Thyroid gland (tissue), 4 donors: ENCODE measurements at regions not wholly inside any gene's neighbourhood (a gene's known extent, or its start where the extent isn't known, plus 50 kb on each side); places are given as distances from the start of the nearest gene placed in this dataset.

Experiments used
- DNase-seq, 2 donors: peaks; one replicate each; pipeline ENCODE4 v3.0.0-alpha.2; 2019
- H3K27ac ChIP-seq, 3 donors: fragments of 200-600 bp; sonication (generic); 1 replicate in 2 of 3; 2 replicates in 1 of 3; pipeline ENCODE4 v1.5.1; 2016 to 2019; ENCODE audit warnings: mild to moderate bottlenecking in 1 of 3, moderate library complexity in 1 of 3
- H3K27me3 ChIP-seq: fragments of 200-600 bp; sonication (generic); one replicate; pipeline ENCODE4 v1.5.1; 2019
- H3K36me3 ChIP-seq, 2 donors: fragments of 200-600 bp; sonication (generic); one replicate each; pipeline ENCODE4 v1.5.1; 2016 to 2019
- H3K4me1 ChIP-seq, 2 donors: fragments of 200-600 bp; sonication (generic); one replicate each; pipeline ENCODE4 v1.5.1; 2017 to 2019
- H3K4me3 ChIP-seq, 3 donors: fragments of 200-600 bp; sonication (generic); replicated peaks in 1 of 3; 1 replicate in 2 of 3; 2 replicates in 1 of 3; pipeline ENCODE4 v1.5.1; 2016; ENCODE audit warnings: mild to moderate bottlenecking in 1 of 3
- H3K9me3 ChIP-seq: fragments of 200-600 bp; sonication (generic); one replicate; pipeline ENCODE4 v1.5.1; 2017
- POLR2A ChIP-seq, 2 donors: fragments of 450-650 bp; IDR thresholded peaks; one replicate each; pipeline ENCODE4 v1.6.1; 2017; ENCODE audit warnings: antibody characterized with exemption in 2 of 2, mild to moderate bottlenecking in 2 of 2, moderate library complexity in 1 of 2
- WGBS, 2 donors: methylation state at CpG; one replicate each; pipeline ENCODE4 v1.1.5; 2017; 5-methylcytosine and 5-hydroxymethylcytosine counted together
- intact Hi-C: fragments of 100-400 bp; cut with DNase I; formaldehyde crosslinking; loops from one replicate; pipeline ENCODE4 v1.15.1; 2023
- TF ChIP-seq, protein P1 (sequence below), 6 experiments: fragments of 200-600 bp in 3 of 6; fragments of 450-650 bp in 3 of 6; sonication (generic) in 3 of 6; IDR thresholded peaks; one replicate each; pipeline ENCODE4 v1.5.1; 2016 to 2019; ENCODE audit warnings: antibody characterized with exemption in 6 of 6, mild to moderate bottlenecking in 2 of 6, inconsistent platforms in 1 of 6, moderate library complexity in 1 of 6

DNA sequence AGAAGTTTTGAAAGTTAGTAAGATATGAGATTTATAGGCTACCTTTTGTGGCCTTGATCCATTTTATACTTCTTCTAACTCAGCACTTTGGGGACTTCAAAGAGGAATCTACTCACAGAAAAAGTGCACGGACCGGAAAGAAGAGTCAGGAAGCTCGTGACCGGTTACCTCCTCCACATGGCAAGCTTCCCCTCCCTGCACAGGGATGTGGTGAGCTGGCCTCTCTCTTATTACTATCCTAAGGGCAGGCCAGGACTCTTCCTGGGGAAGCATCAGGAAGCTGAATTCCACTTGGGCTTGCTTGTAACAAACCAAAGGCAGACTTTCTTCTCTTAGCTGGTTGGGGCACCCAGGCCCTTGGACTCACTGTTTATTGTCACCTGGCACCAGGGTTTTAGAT lies 170.8 kb upstream of the GLI3 start:
- no peak for TF ChIP-seq POLR2A (IDR thresholded peaks at IDR 0.05)
- TF ChIP-seq, protein P1, sequence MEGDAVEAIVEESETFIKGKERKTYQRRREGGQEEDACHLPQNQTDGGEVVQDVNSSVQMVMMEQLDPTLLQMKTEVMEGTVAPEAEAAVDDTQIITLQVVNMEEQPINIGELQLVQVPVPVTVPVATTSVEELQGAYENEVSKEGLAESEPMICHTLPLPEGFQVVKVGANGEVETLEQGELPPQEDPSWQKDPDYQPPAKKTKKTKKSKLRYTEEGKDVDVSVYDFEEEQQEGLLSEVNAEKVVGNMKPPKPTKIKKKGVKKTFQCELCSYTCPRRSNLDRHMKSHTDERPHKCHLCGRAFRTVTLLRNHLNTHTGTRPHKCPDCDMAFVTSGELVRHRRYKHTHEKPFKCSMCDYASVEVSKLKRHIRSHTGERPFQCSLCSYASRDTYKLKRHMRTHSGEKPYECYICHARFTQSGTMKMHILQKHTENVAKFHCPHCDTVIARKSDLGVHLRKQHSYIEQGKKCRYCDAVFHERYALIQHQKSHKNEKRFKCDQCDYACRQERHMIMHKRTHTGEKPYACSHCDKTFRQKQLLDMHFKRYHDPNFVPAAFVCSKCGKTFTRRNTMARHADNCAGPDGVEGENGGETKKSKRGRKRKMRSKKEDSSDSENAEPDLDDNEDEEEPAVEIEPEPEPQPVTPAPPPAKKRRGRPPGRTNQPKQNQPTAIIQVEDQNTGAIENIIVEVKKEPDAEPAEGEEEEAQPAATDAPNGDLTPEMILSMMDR (IDR thresholded peaks at IDR 0.05), result no peak
- intact Hi-C loops, result no loop called here
- WGBS, 2 donors, result 57 to 65% methylated on average over 4 of the region's 4 CpGs
- H3K36me3 ChIP-seq, result no peaks in the 10 kb centered on the region
- H3K27ac ChIP-seq, result no peak overlapping the region
- no peak overlapping the region for H3K4me3 ChIP-seq
- H3K9me3 ChIP-seq, result no peaks in the 10 kb centered on the region
- H3K4me1 ChIP-seq, result no peaks in the 10 kb centered on the region
- H3K27me3 ChIP-seq, result no peaks in the 10 kb centered on the region
- peak in 1 of 2 donors; percentile 6 for DNase-seq

DNA sequence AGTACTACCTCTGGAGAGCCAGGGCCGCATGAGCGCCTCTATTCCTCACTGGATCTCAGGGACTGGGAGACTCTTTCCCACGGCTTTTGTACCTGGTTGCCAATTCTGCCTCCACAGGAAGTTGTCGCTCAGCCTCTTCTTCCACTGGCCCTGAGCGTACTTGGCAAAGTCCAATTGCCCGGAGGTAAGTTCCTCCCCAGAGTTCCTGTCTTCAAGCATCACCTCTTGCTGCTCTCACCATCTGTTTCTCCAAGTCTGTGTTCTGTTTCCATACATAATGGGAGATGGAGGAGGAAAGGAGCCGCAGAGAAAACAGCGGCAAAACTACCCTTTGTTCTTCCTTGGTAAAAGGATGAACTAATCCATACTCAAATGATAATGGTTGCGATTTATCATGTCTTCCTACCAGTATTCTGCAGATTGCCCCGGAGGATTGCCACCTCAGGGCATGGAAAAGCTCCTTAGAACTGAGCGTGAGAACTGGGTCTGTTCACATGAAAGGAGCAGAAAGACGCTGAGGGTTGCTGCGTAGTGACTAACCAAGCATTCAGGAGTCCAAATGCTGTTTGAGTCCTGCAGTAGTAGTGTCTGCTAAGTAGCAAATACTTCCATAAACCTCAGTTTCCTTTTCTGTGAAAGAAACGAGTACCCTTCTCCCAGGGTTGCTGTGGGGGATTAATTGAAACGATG lies 170.2 kb upstream of the GLI3 start:
- DNase-seq, result no peak
- TF ChIP-seq, protein P1 (IDR thresholded peaks at IDR 0.05), result no peak
- no peak for TF ChIP-seq POLR2A (IDR thresholded peaks at IDR 0.05)
- Histone ChIP-seq H3K27ac (no peak overlapping the region), H3K27me3 (no peaks in the 10 kb centered on the region), H3K4me1 (no peaks in the 10 kb centered on the region), H3K4me3 (no peak overlapping the region), H3K9me3 (no peaks in the 10 kb centered on the region), H3K36me3 (no peaks in the 10 kb centered on the region)
- WGBS, 2 donors, result 90% methylated on average over 15 of the region's 15 CpGs
- intact Hi-C loops, result no loop called here

DNA sequence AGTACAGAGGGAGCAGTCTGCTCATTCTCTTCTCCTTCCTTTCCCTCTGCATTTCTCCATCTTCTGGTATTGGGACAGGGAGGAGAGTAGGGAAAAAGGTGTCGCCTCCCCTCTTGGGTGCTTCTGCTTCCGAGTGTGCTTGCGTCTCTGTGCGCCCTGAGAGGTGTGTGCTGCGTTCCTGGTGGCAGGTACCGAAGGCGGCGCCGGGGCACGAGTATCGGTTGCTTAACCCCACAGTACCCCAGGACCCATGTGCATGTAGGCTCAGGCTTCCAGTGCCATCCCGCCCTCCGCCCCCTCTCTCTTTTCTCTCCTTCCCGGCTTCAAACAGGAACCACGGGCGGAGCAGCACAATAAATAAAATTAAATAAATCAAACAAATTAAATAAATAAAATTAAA lies 169.3 kb upstream of the GLI3 start:
- no peak for DNase-seq
- Histone ChIP-seq H3K27me3 (no peaks in the 10 kb centered on the region), H3K27ac (no peak overlapping the region), H3K4me1 (no peaks in the 10 kb centered on the region), H3K36me3 (no peaks in the 10 kb centered on the region), H3K9me3 (no peaks in the 10 kb centered on the region), H3K4me3 (no peak overlapping the region)
- WGBS, 2 donors, result 94 to 97% methylated on average over 16 of the region's 16 CpGs
- intact Hi-C loops, result no loop called here
- TF ChIP-seq, protein P1 (IDR thresholded peaks at IDR 0.05), result no peak
- TF ChIP-seq POLR2A (IDR thresholded peaks at IDR 0.05), result no peak

DNA sequence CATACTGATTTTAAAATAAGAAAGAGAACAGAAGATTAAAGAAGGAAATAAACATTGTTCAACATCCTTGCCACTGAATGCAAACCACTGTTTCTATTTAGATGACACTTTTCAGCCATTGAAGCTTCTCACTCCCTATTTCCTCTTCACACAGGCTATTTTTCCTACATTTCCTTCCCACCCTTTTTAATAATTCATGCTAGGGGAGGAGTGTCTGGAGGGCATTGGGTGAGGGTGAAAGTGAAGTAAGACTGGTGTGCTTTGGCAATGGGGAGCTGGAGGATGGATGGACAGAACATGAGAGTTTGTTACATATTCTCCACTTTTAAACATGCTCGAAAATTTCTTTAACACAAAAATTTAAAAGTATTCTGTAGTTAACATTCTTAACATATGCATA lies 168.8 kb upstream of the GLI3 start:
- no peak overlapping the region for H3K27ac ChIP-seq
- TF ChIP-seq, protein P1 (IDR thresholded peaks at IDR 0.05), result no peak
- TF ChIP-seq POLR2A (IDR thresholded peaks at IDR 0.05), result no peak
- H3K4me1 ChIP-seq, result no peaks in the 10 kb centered on the region
- intact Hi-C loops, result no loop called here
- H3K36me3 ChIP-seq, result no peaks in the 10 kb centered on the region
- no peaks in the 10 kb centered on the region for H3K27me3 ChIP-seq
- H3K4me3 ChIP-seq, result no peak overlapping the region
- DNase-seq, result no peak
- no peaks in the 10 kb centered on the region for H3K9me3 ChIP-seq
- WGBS, 2 donors, result 93 to 99% methylated on average over 1 of the region's 1 CpG

DNA sequence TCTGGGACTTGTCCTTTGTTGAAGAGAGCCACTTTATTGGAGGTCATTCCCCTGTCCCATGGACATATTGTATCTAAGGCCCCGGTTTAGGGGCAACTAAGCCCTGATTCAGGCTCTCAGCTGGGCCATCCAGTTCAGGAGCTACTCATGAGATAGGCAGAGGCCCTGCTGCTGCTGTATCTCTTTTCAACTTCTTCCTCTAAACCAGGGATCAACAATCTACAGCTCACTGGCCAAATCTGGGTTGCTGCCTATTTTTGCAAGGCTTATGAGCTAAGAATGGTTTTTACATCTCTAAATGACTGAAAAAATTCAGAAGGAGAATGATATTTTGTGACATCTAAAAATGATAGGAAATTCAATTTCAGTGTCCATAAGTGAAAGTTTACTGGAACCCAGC lies 166.8 kb upstream of the GLI3 start:
- intact Hi-C loops, result no loop called here
- no peak for DNase-seq
- Histone ChIP-seq H3K4me3 (no peak overlapping the region), H3K4me1 (no peaks in the 10 kb centered on the region), H3K27me3 (no peaks in the 10 kb centered on the region), H3K9me3 (no peaks in the 10 kb centered on the region), H3K36me3 (no peaks in the 10 kb centered on the region), H3K27ac (no peak overlapping the region)
- 83 to 89% methylated on average over 1 of the region's 1 CpG for WGBS, 2 donors
- TF ChIP-seq, protein P1 (IDR thresholded peaks at IDR 0.05), result no peak
- TF ChIP-seq POLR2A (IDR thresholded peaks at IDR 0.05), result no peak
